ENCODE measurements at regions not wholly inside any gene's neighbourhood (a gene's known extent, or its start where the extent isn't known, plus 50 kb on each side); places are given as distances from the start of the nearest gene placed in this dataset.
"Not testable (repeated sequence)": the region's sequence is repeated elsewhere in the genome, so short reads cannot be mapped to it uniquely, and the experiment has no call there.

- H3K4me3 ChIP-seq (replicated peaks in 1 of 4; ENCODE audit: control extremely low read depth in 1 of 4, insufficient read depth in 1 of 4, low read depth in 3 of 4, low read length in 4 of 4): no peak overlapping the region
- no peaks in the 10 kb centered on the region for H3K36me3 ChIP-seq (ENCODE audit: control insufficient read depth, insufficient read depth, low read length)
- no peaks in the 10 kb centered on the region for H3K9me3 ChIP-seq (ENCODE audit: control insufficient read depth, insufficient read depth, low read depth, low read length)
- H4K20me1 ChIP-seq (ENCODE audit: control insufficient read depth, extremely low read depth, insufficient read depth, low read length): no peaks in the 10 kb centered on the region
- H3K9ac ChIP-seq (ENCODE audit: insufficient read depth, low read length): no peak overlapping the region
- H3K4me1 ChIP-seq (ENCODE audit: control insufficient read depth, extremely low read depth, insufficient read depth, low read length): no peaks in the 10 kb centered on the region
- H3K27ac ChIP-seq (ENCODE audit: insufficient read depth, low read length): no peak overlapping the region
- H3K79me2 ChIP-seq (ENCODE audit: control insufficient read depth, insufficient read depth, low read length): no peaks in the 10 kb centered on the region
- no peak overlapping the region for H3K4me2 ChIP-seq (ENCODE audit: extremely low read depth, insufficient read depth, low read length)
- H3K27me3 ChIP-seq (ENCODE audit: control insufficient read depth, insufficient read depth, low read length): no peaks in the 10 kb centered on the region
- no peak for DNase-seq (ENCODE audit: low read depth in 2 of 2)
- TF ChIP-seq EZH2 (IDR thresholded peaks at IDR 0.05; ENCODE audit: low read length, missing control alignments): no peak
- TF ChIP-seq CTCF (conservative IDR thresholded peaks at IDR 0.05 in 1 of 2, IDR thresholded peaks at IDR 0.05 in 1 of 2; ENCODE audit: low read depth in 1 of 2, low read length in 2 of 2): no peak
- no peak overlapping the region for H2AFZ ChIP-seq (ENCODE audit: low read length)
These were observed 129.8 kb downstream of the GPCPD1 start for GRCh38 chr20:5480824-5481600.

GRCh38 chr20:5474646-5475550 is 135.9 kb downstream of the GPCPD1 start:
- no peak for DNase-seq (ENCODE audit: low read depth in 2 of 2)
- H3K27ac ChIP-seq (ENCODE audit: insufficient read depth, low read length): no peak overlapping the region
- no peaks in the 10 kb centered on the region for H3K4me1 ChIP-seq (ENCODE audit: control insufficient read depth, extremely low read depth, insufficient read depth, low read length)
- no peaks in the 10 kb centered on the region for H3K36me3 ChIP-seq (ENCODE audit: control insufficient read depth, insufficient read depth, low read length)
- no peak overlapping the region for H3K9ac ChIP-seq (ENCODE audit: insufficient read depth, low read length)
- H4K20me1 ChIP-seq (ENCODE audit: control insufficient read depth, extremely low read depth, insufficient read depth, low read length): no peaks in the 10 kb centered on the region
- TF ChIP-seq EZH2 (IDR thresholded peaks at IDR 0.05; ENCODE audit: low read length, missing control alignments): no peak
- TF ChIP-seq CTCF (conservative IDR thresholded peaks at IDR 0.05 in 1 of 2, IDR thresholded peaks at IDR 0.05 in 1 of 2; ENCODE audit: low read depth in 1 of 2, low read length in 2 of 2): no peak
- no peak overlapping the region for H3K4me3 ChIP-seq (replicated peaks in 1 of 4; ENCODE audit: control extremely low read depth in 1 of 4, insufficient read depth in 1 of 4, low read depth in 3 of 4, low read length in 4 of 4)
- H3K79me2 ChIP-seq (ENCODE audit: control insufficient read depth, insufficient read depth, low read length): no peaks in the 10 kb centered on the region
- H3K9me3 ChIP-seq (ENCODE audit: control insufficient read depth, insufficient read depth, low read depth, low read length): no peaks in the 10 kb centered on the region
- no peak overlapping the region for H2AFZ ChIP-seq (ENCODE audit: low read length)
- no peaks in the 10 kb centered on the region for H3K27me3 ChIP-seq (ENCODE audit: control insufficient read depth, insufficient read depth, low read length)
- H3K4me2 ChIP-seq (ENCODE audit: extremely low read depth, insufficient read depth, low read length): no peak overlapping the region

- H4K20me1 ChIP-seq (ENCODE audit: control insufficient read depth, extremely low read depth, insufficient read depth, low read length); H3K27me3 ChIP-seq (ENCODE audit: control insufficient read depth, insufficient read depth, low read length); H3K4me1 ChIP-seq (ENCODE audit: control insufficient read depth, extremely low read depth, insufficient read depth, low read length); H3K4me2 ChIP-seq (ENCODE audit: extremely low read depth, insufficient read depth, low read length); H3K9ac ChIP-seq (ENCODE audit: insufficient read depth, low read length); DNase-seq (ENCODE audit: low read depth in 2 of 2); H3K79me2 ChIP-seq (ENCODE audit: control insufficient read depth, insufficient read depth, low read length); H3K9me3 ChIP-seq (ENCODE audit: control insufficient read depth, insufficient read depth, low read depth, low read length); H3K36me3 ChIP-seq (ENCODE audit: control insufficient read depth, insufficient read depth, low read length); H3K27ac ChIP-seq (ENCODE audit: insufficient read depth, low read length); H2AFZ ChIP-seq (ENCODE audit: low read length): not testable (repeated sequence)
- peak overlapping the region in 2 of 4 experiments; percentile 28 to 45 for H3K4me3 ChIP-seq (replicated peaks in 1 of 4; ENCODE audit: control extremely low read depth in 1 of 4, insufficient read depth in 1 of 4, low read depth in 3 of 4, low read length in 4 of 4)
These were observed 138.9 kb downstream of the GPCPD1 start for GRCh38 chr20:5471866-5472265.
